C4-2B (cell line): ENCODE measurements at regions not wholly inside any gene's neighbourhood (a gene's known extent, or its start where the extent isn't known, plus 50 kb on each side); places are given as distances from the start of the nearest gene placed in this dataset.

Experiments
- CTCF ChIP-seq: fragments of 450-650 bp; conservative IDR thresholded peaks from 2 replicates; pipeline ENCODE4 v1.5.1; 2017; ENCODE audit warnings: mild to moderate bottlenecking
- ZFX ChIP-seq: fragments of 450-650 bp; IDR thresholded peaks from 2 replicates; pipeline ENCODE4 v1.6.1; 2017

- TF ChIP-seq CTCF (no peak), ZFX (no peak)
These were observed 1068.0 kb downstream of the MAT2B start for GRCh38 chr5:164573397-164573796.
